IMR-90 (cell line): ENCODE measurements at regions not wholly inside any gene's neighbourhood (a gene's known extent, or its start where the extent isn't known, plus 50 kb on each side); places are given as distances from the start of the nearest gene placed in this dataset.

Experiments
- ATAC-seq: fragments of 200-7000 bp; cut with Tn5 transposase; 2 replicates; pipeline ENCODE4 v1.9.1; 2020; ENCODE audit warnings: low read depth, mild to moderate bottlenecking, moderate library complexity
- BruUV-seq: library from RNA; stranded (reverse); fragments of 400-500 nt; replicated peaks from 2 replicates; lab custom pipeline; 2021; lab: Mats Ljungman, UMichigan
- CTCF ChIA-PET: fragments of 300-600 bp; formaldehyde crosslinking; extraction: SDS; loops from one replicate; lab custom pipeline; 2021; ENCODE audit warnings: antibody characterized with exemption; lab: Yijun Ruan, JAX
- POLR2A ChIA-PET: fragments of 300-600 bp; sonication (Branson Sonifier 250); formaldehyde crosslinking; loops from one replicate; lab custom pipeline; 2022; ENCODE audit warnings: antibody characterized with exemption; ENCODE audit not compliant: unreplicated experiment; lab: Charles Lee
- DNase-seq: peaks from one replicate; pipeline ENCODE4 v3.0.0; 2013
- H2AFZ ChIP-seq: replicated peaks from 2 replicates; pipeline ENCODE3; 2013; ENCODE audit warnings: low read length, mild to moderate bottlenecking; ENCODE audit not compliant: poor library complexity
- H2AK5ac ChIP-seq: 2 replicates; pipeline ENCODE4 v1.6.1; 2013; ENCODE audit warnings: low read depth, low read length, inconsistent platforms
- H2AK9ac ChIP-seq: replicated peaks from 2 replicates; pipeline ENCODE3; 2013; ENCODE audit warnings: mild to moderate bottlenecking, low read depth, low read length, moderate library complexity; ENCODE audit not compliant: poor library complexity
- H2BK120ac ChIP-seq: 2 replicates; pipeline ENCODE4 v1.6.1; 2013; ENCODE audit warnings: low read depth, low read length, inconsistent platforms
- H2BK15ac ChIP-seq: 3 replicates; pipeline ENCODE4 v1.6.1; 2013; ENCODE audit warnings: low read depth, low read length, inconsistent platforms
- H2BK20ac ChIP-seq: 2 replicates; pipeline ENCODE4 v1.6.1; 2013; ENCODE audit warnings: low read depth, mild to moderate bottlenecking, inconsistent platforms, low read length, moderate library complexity
- H2BK5ac ChIP-seq: 2 replicates; pipeline ENCODE4 v1.6.1; 2013; ENCODE audit warnings: mild to moderate bottlenecking, low read depth, low read length, inconsistent platforms; ENCODE audit not compliant: poor library complexity, severe bottlenecking
- H3K14ac ChIP-seq: replicated peaks from 2 replicates; pipeline ENCODE4 v1.6.1; 2013; ENCODE audit warnings: low read depth, low read length, inconsistent platforms
- H3K18ac ChIP-seq: 2 replicates; pipeline ENCODE4 v1.6.1; 2013; ENCODE audit warnings: low read depth, low read length, control low read depth
- H3K23ac ChIP-seq: 2 replicates; pipeline ENCODE4 v1.6.1; 2013; ENCODE audit warnings: low read depth, low read length, inconsistent platforms
- H3K27ac ChIP-seq: 2 replicates; pipeline ENCODE4 v1.5.1; 2013; ENCODE audit warnings: mild to moderate bottlenecking, control low read depth, low read length; ENCODE audit not compliant: insufficient read depth
- H3K27me3 ChIP-seq: 2 replicates; pipeline ENCODE4 v1.6.1; 2013; ENCODE audit warnings: low read length; ENCODE audit not compliant: control insufficient read depth, insufficient read depth
- H3K36me3 ChIP-seq: 2 replicates; pipeline ENCODE4 v1.6.1; 2013; ENCODE audit warnings: low read length, mixed read lengths; ENCODE audit not compliant: control insufficient read depth, insufficient read depth
- H3K4ac ChIP-seq: 2 replicates; pipeline ENCODE4 v1.6.1; 2013; ENCODE audit warnings: low read depth, low read length, inconsistent platforms
- H3K4me1 ChIP-seq: 2 replicates; pipeline ENCODE4 v1.6.1; 2013; ENCODE audit warnings: low read length, mixed read lengths; ENCODE audit not compliant: control insufficient read depth, insufficient read depth
- H3K4me2 ChIP-seq: 2 replicates; pipeline ENCODE4 v1.6.1; 2013; ENCODE audit warnings: low read depth, mild to moderate bottlenecking, control low read depth, low read length, moderate library complexity
- H3K4me3 ChIP-seq: 2 replicates; pipeline ENCODE4 v1.5.1; 2013; ENCODE audit warnings: low read depth, mild to moderate bottlenecking, control low read depth, low read length, moderate library complexity; ENCODE audit not compliant: insufficient read depth
- H3K56ac ChIP-seq: 2 replicates; pipeline ENCODE4 v1.6.1; 2013; ENCODE audit warnings: low read length, inconsistent platforms; ENCODE audit not compliant: insufficient read depth; ENCODE audit errors: extremely low read depth
- H3K79me1 ChIP-seq, 2 experiments: 2 replicates each; pipeline ENCODE4 v1.6.1; 2013; ENCODE audit warnings: low read length in 2 of 2, inconsistent platforms in 1 of 2, low read depth in 1 of 2
- H3K9ac ChIP-seq: 2 replicates; pipeline ENCODE4 v1.6.1; 2013; ENCODE audit warnings: low read depth, low read length, control low read depth
- H3K9me1 ChIP-seq: 2 replicates; pipeline ENCODE4 v1.6.1; 2013; ENCODE audit warnings: low read length, inconsistent platforms; ENCODE audit not compliant: insufficient read depth
- H3K9me3 ChIP-seq: 2 replicates; pipeline ENCODE4 v1.6.1; 2013; ENCODE audit warnings: low read length; ENCODE audit not compliant: control insufficient read depth, insufficient read depth
- H4K20me1 ChIP-seq: 2 replicates; pipeline ENCODE4 v1.6.1; 2013; ENCODE audit warnings: low read length, inconsistent platforms; ENCODE audit not compliant: insufficient read depth
- H4K5ac ChIP-seq: 2 replicates; pipeline ENCODE4 v1.6.1; 2013; ENCODE audit warnings: mild to moderate bottlenecking, low read depth, low read length, control low read depth
- H4K8ac ChIP-seq, 2 experiments: 2 replicates each; pipeline ENCODE4 v1.6.1; 2013; ENCODE audit warnings: low read depth in 2 of 2, low read length in 2 of 2, control low read depth in 1 of 2, inconsistent platforms in 1 of 2
- H4K91ac ChIP-seq: 2 replicates; pipeline ENCODE4 v1.6.1; 2013; ENCODE audit warnings: low read depth, low read length, inconsistent platforms; ENCODE audit not compliant: insufficient read depth
- BHLHE40 ChIP-seq: fragments of 150-350 bp; IDR thresholded peaks from 2 replicates; pipeline ENCODE4 v1.6.1; 2016; ENCODE audit warnings: mild to moderate bottlenecking, low read depth, low read length
- CEBPB ChIP-seq: IDR thresholded peaks from 2 replicates; pipeline ENCODE4 v1.6.1; 2012; ENCODE audit warnings: low read depth, low read length, improper control_type of control experiment
- CHD1 ChIP-seq: IDR thresholded peaks from 2 replicates; pipeline ENCODE4 v1.6.1; 2012; ENCODE audit warnings: low read depth, low read length, improper control_type of control experiment
- CTCF ChIP-seq: conservative IDR thresholded peaks from 2 replicates; pipeline ENCODE4 v1.5.1; 2012; ENCODE audit warnings: mild to moderate bottlenecking, low read depth, low read length, improper control_type of control experiment
- ELK1 ChIP-seq: fragments of 150-350 bp; IDR thresholded peaks from 2 replicates; pipeline ENCODE4 v1.6.1; 2016; ENCODE audit warnings: low read depth, mild to moderate bottlenecking, low read length, moderate library complexity, borderline replicate concordance
- FOS ChIP-seq: fragments of 150-350 bp; IDR thresholded peaks from 2 replicates; pipeline ENCODE4 v1.6.1; 2016; ENCODE audit warnings: low read depth, low read length
- MAFK ChIP-seq: IDR thresholded peaks from 2 replicates; pipeline ENCODE4 v1.6.1; 2012; ENCODE audit warnings: low read depth, low read length, improper control_type of control experiment
- MAZ ChIP-seq: IDR thresholded peaks from 2 replicates; pipeline ENCODE4 v1.6.1; 2012; ENCODE audit warnings: low read depth, mild to moderate bottlenecking, low read length, improper control_type of control experiment, moderate library complexity, borderline replicate concordance
- MXI1 ChIP-seq: IDR thresholded peaks from 2 replicates; pipeline ENCODE4 v1.6.1; 2012; ENCODE audit warnings: low read depth, mild to moderate bottlenecking, low read length, moderate library complexity, borderline replicate concordance
- NFE2L2 ChIP-seq: fragments of 150-350 bp; IDR thresholded peaks from 2 replicates; pipeline ENCODE4 v1.6.1; 2016; ENCODE audit warnings: low read depth, mild to moderate bottlenecking, low read length
- POLR2A ChIP-seq: IDR thresholded peaks from 2 replicates; pipeline ENCODE4 v1.6.1; 2012; ENCODE audit warnings: mild to moderate bottlenecking, low read depth, low read length
- RAD21 ChIP-seq: IDR thresholded peaks from 2 replicates; pipeline ENCODE4 v1.6.1; 2012; ENCODE audit warnings: low read length, improper control_type of control experiment
- RCOR1 ChIP-seq: IDR thresholded peaks from 2 replicates; pipeline ENCODE4 v1.6.1; 2012; ENCODE audit warnings: mild to moderate bottlenecking, low read length, improper control_type of control experiment; ENCODE audit not compliant: insufficient replicate concordance
- RFX5 ChIP-seq: IDR thresholded peaks from 2 replicates; pipeline ENCODE4 v1.8.0; 2012; ENCODE audit warnings: low read depth, mild to moderate bottlenecking, low read length, moderate library complexity
- SMC3 ChIP-seq: fragments of 150-350 bp; IDR thresholded peaks from 2 replicates; pipeline ENCODE4 v1.6.1; 2016; ENCODE audit warnings: low read depth, mild to moderate bottlenecking, antibody characterized with exemption, low read length, moderate library complexity
- USF2 ChIP-seq: fragments of 150-350 bp; IDR thresholded peaks from 2 replicates; pipeline ENCODE4 v1.6.1; 2017; ENCODE audit warnings: mild to moderate bottlenecking, antibody characterized with exemption, low read length, low read depth
- WGBS, 2 experiments: methylation state at CpG; one replicate each; pipeline versions ENCODE4 v1.1.5 to v1.1.7; 2013; ENCODE audit warnings: missing lambda C conversion rate in 2 of 2; ENCODE audit not compliant: insufficient read length in 1 of 2; ENCODE audit errors: extremely low coverage in 2 of 2; 5-methylcytosine and 5-hydroxymethylcytosine counted together
- dilution Hi-C: fragments of 300-500 bp; cut with HindIII; formaldehyde crosslinking; loops from one replicate; pipeline ENCODE4 v1.14.3; 2018; ENCODE audit warnings: low sequenced_read_pairs; ENCODE audit not compliant: unreplicated experiment
- in situ Hi-C: fragments of 300-500 bp; cut with MboI; formaldehyde crosslinking; loops from 3 replicates; pipeline ENCODE4 v1.14.3; 2019; ENCODE audit warnings: low sequenced_read_pairs, inconsistent platforms, mixed read lengths
- intact Hi-C: fragments of 100-400 bp; cut with micrococcal nuclease; formaldehyde crosslinking; loops from 2 replicates; pipeline ENCODE4 v1.10.0; 2022

- Histone ChIP-seq H3K4me3 (no peak overlapping the region), H4K8ac (no peak overlapping the region), H3K4ac (no peak overlapping the region), H4K91ac (no peak overlapping the region), H2BK20ac (no peak overlapping the region), H3K4me2 (no peak overlapping the region), H3K9me1 (no peaks in the 10 kb centered on the region), H3K23ac (no peak overlapping the region), H3K9ac (no peak overlapping the region), H3K27me3 (no peaks in the 10 kb centered on the region), H2BK5ac (no peak overlapping the region), H3K56ac (no peak overlapping the region), H2BK15ac (no peak overlapping the region), H3K4me1 (no peaks in the 10 kb centered on the region), H4K20me1 (no peaks in the 10 kb centered on the region), H3K9me3 (no peaks in the 10 kb centered on the region), H3K79me1 (no peaks in the 10 kb centered on the region), H3K18ac (no peak overlapping the region), H4K5ac (no peak overlapping the region), H2BK120ac (no peak overlapping the region), H2AFZ (no peak overlapping the region), H3K14ac (no peak overlapping the region), H2AK9ac (no peak overlapping the region), H3K36me3 (no peaks in the 10 kb centered on the region), H3K27ac (no peak overlapping the region), H2AK5ac (no peak overlapping the region)
- BruUV-seq, result no TSS peak
- WGBS, 2 experiments, result 70% methylated on average over 2 of the region's 7 CpGs; no CpG with 5 or more reads in 1 of the 2 experiments
- intact Hi-C loops, result no loop called here
- dilution Hi-C loops, result no loop called here
- in situ Hi-C loops, result no loop called here
- POLR2A ChIA-PET, result no interaction called here
- DNase-seq, result no peak
- CTCF ChIA-PET, result no interaction called here
- TF ChIP-seq SMC3, result no peak
- TF ChIP-seq MXI1, result no peak
- TF ChIP-seq POLR2A, result no peak
- no peak for TF ChIP-seq CTCF
- TF ChIP-seq MAZ, result no peak
- TF ChIP-seq FOS, result no peak
- no peak for TF ChIP-seq CHD1
- no peak for TF ChIP-seq CEBPB
- TF ChIP-seq NFE2L2, result no peak
- TF ChIP-seq MAFK, result no peak
- TF ChIP-seq ELK1, result no peak
- no peak for TF ChIP-seq RCOR1
- no peak for TF ChIP-seq RAD21
- TF ChIP-seq RFX5, result no peak
- TF ChIP-seq BHLHE40, result no peak
- TF ChIP-seq USF2, result no peak
- ATAC-seq, result no peak
Observed at GRCh38 chr2:175464311-175464670, 282.8 kb upstream of the ATP5MC3 start.
